Activated naive CD4-positive, alpha-beta T cell treated with anti-CD3 and anti-CD28 coated beads, Interleukin-2, amount 10 ng/mL, durations not matched to agents 7 days and 5 days (primary cell): ENCODE measurements at regions not wholly inside any gene's neighbourhood (a gene's known extent, or its start where the extent isn't known, plus 50 kb on each side); places are given as distances from the start of the nearest gene placed in this dataset.

Source experiments
- CTCF ChIA-PET: fragments of 350-600 bp; sonication (Branson Sonifier 250); formaldehyde crosslinking; loops from one replicate; lab custom pipeline; 2021; ENCODE audit warnings: antibody characterized with exemption; lab: Charles Lee
- DNase-seq: peaks from one replicate; pipeline ENCODE4 v3.0.0-alpha.2; 2020
- H3K27ac Mint-ChIP-seq: one replicate; pipeline ENCODE4 v1.8.0; 2021; ENCODE audit warnings: mild to moderate bottlenecking, moderate library complexity, mixed read lengths
- H3K27me3 Mint-ChIP-seq: one replicate; pipeline ENCODE4 v1.8.0; 2021; ENCODE audit warnings: mild to moderate bottlenecking, mixed read lengths
- H3K36me3 Mint-ChIP-seq: one replicate; pipeline ENCODE4 v1.8.0; 2021; ENCODE audit warnings: mixed read lengths
- H3K4me1 Mint-ChIP-seq: one replicate; pipeline ENCODE4 v1.8.0; 2021; ENCODE audit warnings: mixed read lengths
- H3K4me3 Mint-ChIP-seq: one replicate; pipeline ENCODE4 v1.8.0; 2021; ENCODE audit warnings: mild to moderate bottlenecking, moderate library complexity, mixed read lengths
- H3K9me3 Mint-ChIP-seq: one replicate; pipeline ENCODE4 v1.8.0; 2021; ENCODE audit warnings: mixed read lengths

GRCh38 chr7:25851332-25852210, 300.4 kb upstream of the NFE2L3 start:
- CTCF ChIA-PET, result interaction anchor here (0.6 to 1.8 kb wide), 18 partner anchors 10 to 596 kb away, joined by 3 to 14 read pairs (median 4); no protein-coding TSS in a partner anchor
- Mint-ChIP-seq H3K4me3 (peak overlapping the region; percentile 59), H3K4me1 (peaks cover 26% of the 10 kb centered on the region), H3K36me3 (peaks cover 9% of the 10 kb centered on the region), H3K27ac (peak overlapping the region; percentile 62), H3K9me3 (peaks cover 4% of the 10 kb centered on the region), H3K27me3 (peaks cover 60% of the 10 kb centered on the region)
- DNase-seq, result peak; percentile 76

DNA sequence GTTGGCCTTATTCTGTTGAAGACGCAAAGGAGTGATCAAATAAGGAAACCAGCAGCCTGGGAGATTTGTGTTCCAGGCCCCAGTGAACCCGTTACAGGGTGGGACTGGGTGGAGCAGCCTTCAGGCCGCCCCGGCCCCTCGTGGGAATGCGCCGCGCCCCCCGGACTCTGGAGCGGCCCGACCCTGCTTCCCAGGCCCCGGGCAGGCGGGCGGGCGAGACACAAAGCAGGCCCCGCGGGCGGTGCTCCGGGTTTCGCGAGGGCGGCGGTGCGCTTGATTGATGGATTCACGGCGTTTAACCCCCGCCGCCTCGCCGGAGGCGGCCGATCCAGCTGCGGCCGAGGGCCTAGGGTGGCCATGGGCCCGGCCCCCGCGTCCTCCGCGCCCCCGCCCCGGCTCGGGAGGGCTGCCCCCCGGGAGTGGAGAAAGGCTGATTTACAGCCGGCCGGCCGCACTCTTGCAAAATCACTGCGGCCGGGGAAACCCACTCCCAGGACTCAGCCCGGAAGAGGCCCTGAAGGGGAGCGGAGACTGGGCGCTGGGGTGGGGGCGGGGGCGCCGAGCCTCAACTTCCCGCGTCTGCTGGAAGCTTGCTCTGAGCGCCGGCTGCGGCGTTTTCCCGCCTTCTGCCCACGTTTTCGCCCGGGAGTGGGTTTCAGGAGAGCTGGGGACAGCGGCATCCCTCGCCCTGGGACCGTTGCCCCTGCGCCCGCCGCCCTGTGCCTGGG, 299.6 kb upstream of the NFE2L3 start:
- peaks cover 57% of the 10 kb centered on the region for H3K27me3 Mint-ChIP-seq
- H3K36me3 Mint-ChIP-seq, result peaks cover 9% of the 10 kb centered on the region
- H3K27ac Mint-ChIP-seq, result no peak overlapping the region
- no peak for DNase-seq
- CTCF ChIA-PET, result interaction anchor here (0.6 to 1.8 kb wide), 15 partner anchors 10 to 597 kb away, joined by 3 to 14 read pairs (median 5); no protein-coding TSS in a partner anchor
- no peak overlapping the region for H3K4me3 Mint-ChIP-seq
- H3K9me3 Mint-ChIP-seq, result peaks cover 4% of the 10 kb centered on the region
- peaks cover 26% of the 10 kb centered on the region for H3K4me1 Mint-ChIP-seq

DNA sequence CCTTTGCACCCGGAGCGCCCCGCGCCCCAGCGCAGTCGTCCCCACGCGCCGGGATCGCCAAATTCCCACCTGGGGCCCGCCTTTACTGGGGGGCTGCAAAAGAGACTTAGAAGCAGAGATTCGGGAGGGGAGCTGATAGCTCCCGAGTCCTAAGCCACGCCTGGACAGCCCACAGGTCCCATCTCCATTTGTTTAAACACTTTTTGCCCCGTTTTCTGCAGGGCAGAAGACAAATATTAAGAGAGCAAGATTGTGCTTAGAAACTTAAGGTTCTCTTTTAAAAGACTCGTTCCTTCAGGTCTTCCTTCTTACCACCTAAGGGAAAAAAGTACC, 299.1 kb upstream of the NFE2L3 start:
- H3K4me3 Mint-ChIP-seq, result peak overlapping the region; percentile 6
- H3K4me1 Mint-ChIP-seq, result peaks cover 26% of the 10 kb centered on the region
- peaks cover 57% of the 10 kb centered on the region for H3K27me3 Mint-ChIP-seq
- no peak for DNase-seq
- H3K27ac Mint-ChIP-seq, result peak overlapping the region; percentile 53
- CTCF ChIA-PET, result interaction anchor here (1.3 to 1.8 kb wide), 3 partner anchors 9 to 593 kb away, joined by 5 to 12 read pairs (median 7); no protein-coding TSS in a partner anchor
- peaks cover 4% of the 10 kb centered on the region for H3K9me3 Mint-ChIP-seq
- H3K36me3 Mint-ChIP-seq, result peaks cover 9% of the 10 kb centered on the region

GRCh38 chr7:25853314-25853713, 298.7 kb upstream of the NFE2L3 start:
- Mint-ChIP-seq H3K27ac (peak overlapping the region; percentile 53), H3K4me3 (peak overlapping the region; percentile 6), H3K4me1 (peaks cover 26% of the 10 kb centered on the region), H3K9me3 (peaks cover 4% of the 10 kb centered on the region), H3K36me3 (peaks cover 9% of the 10 kb centered on the region), H3K27me3 (peaks cover 57% of the 10 kb centered on the region)
- no peak for DNase-seq
- CTCF ChIA-PET, result interaction anchor here (1.8 kb wide), 1 partner anchor 9 kb away, joined by 7 read pairs; no protein-coding TSS in a partner anchor

DNA sequence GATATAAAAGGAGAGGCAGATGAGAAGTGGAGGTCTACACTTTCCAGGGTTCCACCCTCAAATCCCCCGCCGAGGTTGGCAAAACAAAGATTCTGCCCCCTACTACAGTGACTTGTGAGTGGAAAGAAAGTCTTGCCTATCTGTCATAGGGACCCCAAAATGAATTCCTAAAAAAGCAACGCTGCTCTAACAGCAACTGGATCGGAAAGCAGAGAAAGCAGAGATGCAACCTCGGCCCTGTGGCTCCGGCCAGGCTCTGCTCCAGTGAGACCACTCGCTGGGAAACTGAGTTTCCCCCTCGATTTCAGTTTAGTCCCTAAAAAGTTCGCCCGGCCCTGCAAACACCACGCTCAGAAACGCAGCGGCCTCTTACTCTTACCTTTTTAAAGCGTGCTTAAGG, 297.9 kb upstream of the NFE2L3 start:
- CTCF ChIA-PET, result interaction anchor here (1.2 to 1.5 kb wide), 2 partner anchors 284 to 288 kb away, joined by 3 read pairs; no protein-coding TSS in a partner anchor
- Mint-ChIP-seq H3K9me3 (peaks cover 4% of the 10 kb centered on the region), H3K36me3 (peaks cover 15% of the 10 kb centered on the region), H3K4me1 (peaks cover 32% of the 10 kb centered on the region), H3K4me3 (no peak overlapping the region), H3K27ac (no peak overlapping the region), H3K27me3 (peaks cover 57% of the 10 kb centered on the region)
- DNase-seq, result no peak

- Mint-ChIP-seq H3K27ac (peak overlapping the region; percentile 51), H3K36me3 (peaks cover 23% of the 10 kb centered on the region), H3K4me1 (peaks cover 40% of the 10 kb centered on the region), H3K27me3 (peaks cover 49% of the 10 kb centered on the region), H3K4me3 (peak overlapping the region; percentile 13), H3K9me3 (peaks cover 5% of the 10 kb centered on the region)
- CTCF ChIA-PET, result interaction anchor here (0.6 to 1.5 kb wide), 4 partner anchors 10 to 288 kb away, joined by 3 read pairs; no protein-coding TSS in a partner anchor
- peak; percentile 50 for DNase-seq
Measured at GRCh38 chr7:25854608-25855497, 297.1 kb upstream of the NFE2L3 start.

DNA sequence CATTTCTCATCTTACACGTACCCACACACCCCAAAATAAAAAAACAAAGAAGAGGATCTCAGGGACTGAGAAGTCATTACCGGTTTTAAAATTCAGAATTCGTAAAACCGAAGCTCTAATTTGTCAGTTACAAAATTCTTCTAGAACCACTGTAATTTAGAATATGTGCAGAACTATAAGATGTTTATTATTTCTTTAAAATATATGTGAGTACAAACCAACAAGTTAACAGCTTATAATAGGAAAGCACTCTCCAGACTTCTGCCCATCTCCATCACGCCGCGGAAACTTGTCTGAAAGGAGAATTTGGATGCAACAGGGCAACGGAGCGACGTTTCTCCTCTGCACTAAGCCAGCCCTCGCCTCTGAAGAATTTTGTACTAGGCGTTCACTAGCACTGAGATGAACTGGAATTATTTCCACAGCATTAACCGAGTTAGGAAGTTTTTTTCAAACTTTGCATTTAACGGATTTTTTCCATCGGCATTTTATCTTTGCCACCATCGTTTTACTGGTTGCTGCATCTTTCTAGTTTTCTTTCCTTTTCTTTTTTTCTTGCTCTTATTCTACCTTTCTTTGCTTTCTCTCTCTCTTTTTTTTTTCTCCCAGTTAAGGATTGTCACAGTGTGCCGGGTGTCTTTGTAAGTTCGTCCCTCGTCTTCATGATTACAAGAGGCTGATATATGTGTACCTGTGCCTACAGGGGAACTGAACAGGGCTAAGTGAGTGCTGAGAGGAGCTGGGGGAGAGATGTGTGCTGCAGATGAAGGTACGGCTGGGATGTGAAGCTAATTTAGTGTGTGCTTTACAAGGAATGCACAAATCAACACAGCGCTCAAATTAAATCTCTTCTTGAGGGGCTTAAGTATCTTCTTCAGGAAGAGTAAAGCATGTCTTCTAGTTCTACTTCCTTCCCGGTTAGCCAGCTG, 295.9 kb upstream of the NFE2L3 start:
- CTCF ChIA-PET, result interaction anchor here (0.9 to 1.2 kb wide), 2 partner anchors 10 to 288 kb away, joined by 3 read pairs; no protein-coding TSS in a partner anchor
- H3K36me3 Mint-ChIP-seq, result peaks cover 28% of the 10 kb centered on the region
- DNase-seq, result no peak
- H3K4me1 Mint-ChIP-seq, result peaks cover 52% of the 10 kb centered on the region
- H3K27me3 Mint-ChIP-seq, result peaks cover 42% of the 10 kb centered on the region
- peak overlapping the region; percentile 24 for H3K27ac Mint-ChIP-seq
- H3K4me3 Mint-ChIP-seq, result no peak overlapping the region
- H3K9me3 Mint-ChIP-seq, result peaks cover 8% of the 10 kb centered on the region

DNA sequence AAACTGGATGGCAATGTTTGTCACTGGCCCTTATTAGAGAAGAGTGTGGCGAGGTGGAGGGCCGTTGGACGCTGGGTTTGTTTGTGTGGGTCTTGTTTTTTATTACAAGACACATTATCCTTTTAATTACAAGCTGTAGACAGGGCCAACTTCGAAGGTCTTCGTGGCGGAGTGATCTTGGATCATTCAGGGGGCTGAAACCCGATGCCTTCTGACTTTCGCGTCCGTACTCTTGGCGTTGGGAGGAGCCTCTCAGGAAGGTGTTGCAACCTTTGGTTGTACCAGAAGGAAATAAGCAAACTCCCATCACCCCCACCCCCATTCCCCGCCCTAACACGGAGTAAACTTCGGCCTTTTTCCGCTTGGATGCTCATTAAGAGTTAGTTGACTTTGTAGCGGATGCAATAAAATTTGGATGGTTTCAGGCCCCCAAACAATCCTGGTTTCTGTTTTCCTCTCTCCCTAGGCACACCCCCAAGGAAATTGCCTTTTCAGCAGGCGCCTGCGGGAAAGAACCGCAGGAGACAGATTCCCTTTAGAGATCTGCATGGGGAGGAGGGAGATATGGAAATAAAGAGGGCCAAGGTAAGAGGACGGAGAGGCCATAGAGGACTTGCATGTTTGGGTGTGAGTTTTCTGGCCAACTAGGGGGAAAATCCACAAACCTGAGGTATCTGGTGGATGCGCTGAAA, 294.5 kb upstream of the NFE2L3 start:
- H3K4me3 Mint-ChIP-seq, result no peak overlapping the region
- no peak overlapping the region for H3K27ac Mint-ChIP-seq
- peaks cover 37% of the 10 kb centered on the region for H3K36me3 Mint-ChIP-seq
- CTCF ChIA-PET, result no interaction called here
- no peak for DNase-seq
- H3K27me3 Mint-ChIP-seq, result peaks cover 36% of the 10 kb centered on the region
- peaks cover 15% of the 10 kb centered on the region for H3K9me3 Mint-ChIP-seq
- H3K4me1 Mint-ChIP-seq, result peaks cover 58% of the 10 kb centered on the region

GRCh38 chr7:25858200-25858524, 293.8 kb upstream of the NFE2L3 start:
- CTCF ChIA-PET, result no interaction called here
- peaks cover 60% of the 10 kb centered on the region for H3K4me1 Mint-ChIP-seq
- peaks cover 15% of the 10 kb centered on the region for H3K9me3 Mint-ChIP-seq
- H3K4me3 Mint-ChIP-seq, result no peak overlapping the region
- H3K27me3 Mint-ChIP-seq, result peaks cover 36% of the 10 kb centered on the region
- H3K27ac Mint-ChIP-seq, result no peak overlapping the region
- peaks cover 42% of the 10 kb centered on the region for H3K36me3 Mint-ChIP-seq
- no peak for DNase-seq

DNA sequence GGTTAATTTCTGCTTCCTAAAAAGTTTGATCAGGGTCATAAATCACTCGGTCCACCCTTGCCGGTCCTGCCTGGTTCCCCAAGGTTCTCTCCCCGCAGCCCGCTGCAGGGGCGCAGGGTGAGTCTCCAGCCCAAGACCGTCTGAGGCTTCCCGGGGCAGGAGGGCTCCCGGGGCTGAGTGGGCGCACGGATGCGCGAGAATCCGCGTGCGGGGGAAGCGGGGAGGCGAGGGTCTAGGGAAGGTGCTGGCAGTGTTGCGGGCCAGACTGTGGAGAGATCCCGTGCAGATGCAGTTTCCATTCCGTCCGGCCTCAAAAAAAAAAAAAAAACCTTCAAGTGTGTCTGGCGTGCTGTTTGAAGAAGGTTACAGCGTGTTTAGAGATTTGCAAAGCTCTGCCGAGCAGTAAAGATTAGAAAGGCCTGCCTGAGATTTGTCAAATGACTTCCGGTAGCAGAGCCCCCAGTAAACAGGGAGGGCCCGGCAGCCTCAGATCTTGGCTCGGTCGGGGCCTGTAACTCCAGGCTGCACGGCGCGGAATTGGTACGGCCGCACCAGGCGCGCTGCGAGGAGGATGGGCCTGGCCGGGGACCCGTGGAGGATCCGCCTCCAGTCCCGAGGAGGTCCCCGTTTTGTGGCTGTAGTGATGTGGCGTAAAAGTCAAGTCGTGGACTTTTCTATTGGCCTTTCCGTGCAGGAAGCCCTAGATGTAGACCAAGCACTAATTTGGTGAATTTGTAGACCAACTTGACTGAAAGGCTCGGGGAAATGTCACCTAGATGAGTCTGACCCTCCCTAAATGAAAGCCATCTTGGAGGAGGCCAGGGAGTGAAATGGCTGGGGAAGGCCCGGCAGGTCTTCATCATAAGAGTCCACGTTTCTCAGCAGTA, 293.2 kb upstream of the NFE2L3 start:
- no peak for DNase-seq
- Mint-ChIP-seq H3K4me1 (peaks cover 60% of the 10 kb centered on the region), H3K4me3 (no peak overlapping the region), H3K27me3 (peaks cover 36% of the 10 kb centered on the region), H3K9me3 (peaks cover 15% of the 10 kb centered on the region), H3K27ac (peak overlapping the region; percentile 76), H3K36me3 (peaks cover 40% of the 10 kb centered on the region)
- CTCF ChIA-PET, result interaction anchor here (0.6 kb wide), 1 partner anchor 1334 kb away, joined by 3 read pairs; no protein-coding TSS in a partner anchor

DNA sequence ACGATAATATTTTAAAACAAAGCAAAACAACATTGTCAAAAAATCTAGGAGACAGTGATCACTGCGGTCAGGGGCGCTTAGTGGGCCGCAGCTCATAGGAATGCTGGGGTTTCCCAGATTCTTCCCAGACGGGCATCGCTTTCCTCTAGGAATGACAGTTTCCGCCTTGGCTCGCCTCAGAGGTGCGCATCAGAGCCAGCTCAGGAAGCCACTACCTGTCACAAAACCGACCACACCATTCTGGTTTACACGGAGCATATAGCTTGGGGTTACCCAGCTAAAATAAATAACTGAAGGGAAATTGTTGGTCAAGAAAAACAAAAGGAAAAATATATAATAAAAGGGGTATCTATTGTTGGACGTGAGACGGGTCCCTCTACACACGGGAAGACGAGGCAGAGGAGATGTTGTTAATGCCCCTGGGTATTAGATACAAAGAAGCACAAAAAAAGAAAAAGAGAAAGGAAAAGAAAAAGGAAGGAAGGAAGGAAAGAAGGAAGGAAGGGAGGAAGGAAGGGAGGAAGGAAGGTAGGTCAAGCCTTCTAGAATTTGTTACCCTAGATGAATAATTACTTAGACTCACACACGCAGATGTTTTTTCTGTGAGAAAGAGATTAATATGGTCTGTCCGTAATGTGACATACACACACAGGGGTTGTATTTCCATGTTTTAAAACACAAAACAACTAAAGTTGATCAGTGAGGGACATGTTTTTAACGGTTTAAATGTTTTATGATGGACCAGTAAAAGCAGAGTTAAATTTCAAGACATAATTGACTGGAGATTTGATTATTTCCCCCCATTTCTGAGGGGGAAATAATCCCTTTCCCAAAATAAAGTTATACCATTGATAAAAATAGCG, 292.4 kb upstream of the NFE2L3 start:
- CTCF ChIA-PET, result interaction anchor here (1.4 kb wide), 1 partner anchor 1303 kb away, joined by 3 read pairs; no protein-coding TSS in a partner anchor
- Mint-ChIP-seq H3K36me3 (peaks cover 38% of the 10 kb centered on the region), H3K4me1 (peaks cover 54% of the 10 kb centered on the region), H3K27ac (peak overlapping the region; percentile 76), H3K27me3 (peaks cover 28% of the 10 kb centered on the region), H3K4me3 (no peak overlapping the region), H3K9me3 (peaks cover 14% of the 10 kb centered on the region)
- DNase-seq, result no peak
